NCI-H1092 (cell line): ENCODE measurements at regions not wholly inside any gene's neighbourhood (a gene's known extent, or its start where the extent isn't known, plus 50 kb on each side); places are given as distances from the start of the nearest gene placed in this dataset.
"Not testable (repeated sequence)": the region's sequence is repeated elsewhere in the genome, so short reads cannot be mapped to it uniquely, and the experiment has no call there.

Source experiments
- DNase-seq: peaks from one replicate; lab custom pipeline; 2025; lab: John Stamatoyannopoulos, UW

- no peak for DNase-seq
Measured at GRCh38 chr21:28877318-28877884, 115.3 kb downstream of the LTN1 start.

GRCh38 chr21:28875078-28875477, 117.6 kb downstream of the LTN1 start:
- no peak for DNase-seq

GRCh38 chr21:28872218-28872617, 120.5 kb downstream of the LTN1 start:
- no peak for DNase-seq

GRCh38 chr21:28871388-28872010, 121.2 kb downstream of the LTN1 start:
- no peak for DNase-seq

- no peak for DNase-seq
Measured at GRCh38 chr21:28867401-28867800, 125.3 kb downstream of the LTN1 start.

GRCh38 chr21:28865488-28866186, 127.0 kb downstream of the LTN1 start:
- no peak for DNase-seq

GRCh38 chr21:28858424-28858823, 134.3 kb downstream of the LTN1 start:
- no peak for DNase-seq

- no peak for DNase-seq
Measured at GRCh38 chr21:28857752-28858151, 134.9 kb downstream of the LTN1 start.

GRCh38 chr21:28856588-28857250, 136.0 kb downstream of the LTN1 start:
- no peak for DNase-seq

- DNase-seq = no peak
Measured at GRCh38 chr21:28852706-28853105, 140.0 kb downstream of the LTN1 start.

- no peak for DNase-seq
Measured at GRCh38 chr21:28851645-28852044, 141.0 kb downstream of the LTN1 start.

- DNase-seq = not testable (repeated sequence)
Measured at GRCh38 chr21:28839237-28839636, 153.4 kb downstream of the LTN1 start.

- not testable (repeated sequence) for DNase-seq
Measured at GRCh38 chr21:28837426-28837825, 155.3 kb downstream of the LTN1 start.

GRCh38 chr21:28836588-28836987, 156.1 kb downstream of the LTN1 start:
- DNase-seq = not testable (repeated sequence)

GRCh38 chr21:28834335-28835238, 158.1 kb downstream of the LTN1 start:
- no peak for DNase-seq

- DNase-seq = no peak
Measured at GRCh38 chr21:28833609-28834008, 159.1 kb downstream of the LTN1 start.

- DNase-seq = no peak
Measured at GRCh38 chr21:28833182-28833581, 159.5 kb downstream of the LTN1 start.

- DNase-seq = no peak
Measured at GRCh38 chr21:28832715-28833061, 160.0 kb downstream of the LTN1 start.

- no peak for DNase-seq
Measured at GRCh38 chr21:28832013-28832714, 160.5 kb downstream of the LTN1 start.

GRCh38 chr21:28828981-28829380, 163.7 kb downstream of the LTN1 start:
- DNase-seq = no peak

- DNase-seq = no peak
Measured at GRCh38 chr21:28828021-28828420, 164.7 kb downstream of the LTN1 start.
